ENCODE measurements at regions not wholly inside any gene's neighbourhood (a gene's known extent, or its start where the extent isn't known, plus 50 kb on each side); places are given as distances from the start of the nearest gene placed in this dataset.

DNA sequence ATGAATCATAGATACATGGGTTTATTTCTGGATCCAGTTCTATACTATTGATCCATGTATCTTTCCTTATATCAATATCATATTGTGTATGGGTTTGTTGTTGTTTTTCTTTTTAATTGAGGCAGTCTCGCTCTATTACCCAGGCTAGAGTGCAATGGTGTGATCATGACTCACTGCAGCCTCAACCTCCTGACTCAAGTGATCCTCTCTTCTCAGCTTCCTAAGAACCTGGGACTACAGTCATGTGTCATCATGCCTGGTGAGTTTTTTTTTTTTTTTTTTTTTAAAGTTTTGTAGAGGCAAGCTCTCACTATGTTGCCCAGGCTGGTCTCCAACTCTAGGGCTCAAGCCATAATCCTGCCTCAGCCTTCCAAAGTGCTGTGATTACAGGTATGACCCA, 1589.4 kb upstream of the TENM4 start:
- TF ChIP-seq, protein P1, sequence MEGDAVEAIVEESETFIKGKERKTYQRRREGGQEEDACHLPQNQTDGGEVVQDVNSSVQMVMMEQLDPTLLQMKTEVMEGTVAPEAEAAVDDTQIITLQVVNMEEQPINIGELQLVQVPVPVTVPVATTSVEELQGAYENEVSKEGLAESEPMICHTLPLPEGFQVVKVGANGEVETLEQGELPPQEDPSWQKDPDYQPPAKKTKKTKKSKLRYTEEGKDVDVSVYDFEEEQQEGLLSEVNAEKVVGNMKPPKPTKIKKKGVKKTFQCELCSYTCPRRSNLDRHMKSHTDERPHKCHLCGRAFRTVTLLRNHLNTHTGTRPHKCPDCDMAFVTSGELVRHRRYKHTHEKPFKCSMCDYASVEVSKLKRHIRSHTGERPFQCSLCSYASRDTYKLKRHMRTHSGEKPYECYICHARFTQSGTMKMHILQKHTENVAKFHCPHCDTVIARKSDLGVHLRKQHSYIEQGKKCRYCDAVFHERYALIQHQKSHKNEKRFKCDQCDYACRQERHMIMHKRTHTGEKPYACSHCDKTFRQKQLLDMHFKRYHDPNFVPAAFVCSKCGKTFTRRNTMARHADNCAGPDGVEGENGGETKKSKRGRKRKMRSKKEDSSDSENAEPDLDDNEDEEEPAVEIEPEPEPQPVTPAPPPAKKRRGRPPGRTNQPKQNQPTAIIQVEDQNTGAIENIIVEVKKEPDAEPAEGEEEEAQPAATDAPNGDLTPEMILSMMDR (conservative IDR thresholded peaks at IDR 0.05; ENCODE audit: low read length), result no peak
- DNase-seq (ENCODE audit: low read depth), result no peak
- H3K4me3 ChIP-seq (ENCODE audit: low read length), result no peak overlapping the region

DNA sequence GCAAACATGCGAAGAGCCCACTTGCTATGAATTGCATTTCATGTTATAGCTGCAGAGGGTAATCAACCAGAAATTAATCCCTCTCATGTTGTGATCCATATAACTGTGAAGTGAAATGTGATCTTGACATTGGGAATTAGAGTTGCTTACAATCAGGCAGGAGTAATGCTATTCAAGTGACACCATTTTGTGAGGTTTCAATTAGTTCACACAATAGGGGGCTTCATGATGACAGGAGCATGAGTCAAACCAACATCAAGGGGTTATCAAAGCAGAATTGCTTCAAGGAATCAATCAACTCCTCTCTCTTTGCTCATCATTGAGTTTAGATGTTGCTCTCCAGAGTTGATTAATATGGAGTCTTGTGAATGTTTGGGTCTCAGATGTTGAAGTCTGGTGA, 1585.2 kb upstream of the TENM4 start:
- TF ChIP-seq, protein P1 (conservative IDR thresholded peaks at IDR 0.05; ENCODE audit: low read length), result no peak
- H3K4me3 ChIP-seq (ENCODE audit: low read length), result no peak overlapping the region
- DNase-seq (ENCODE audit: low read depth), result no peak

DNA sequence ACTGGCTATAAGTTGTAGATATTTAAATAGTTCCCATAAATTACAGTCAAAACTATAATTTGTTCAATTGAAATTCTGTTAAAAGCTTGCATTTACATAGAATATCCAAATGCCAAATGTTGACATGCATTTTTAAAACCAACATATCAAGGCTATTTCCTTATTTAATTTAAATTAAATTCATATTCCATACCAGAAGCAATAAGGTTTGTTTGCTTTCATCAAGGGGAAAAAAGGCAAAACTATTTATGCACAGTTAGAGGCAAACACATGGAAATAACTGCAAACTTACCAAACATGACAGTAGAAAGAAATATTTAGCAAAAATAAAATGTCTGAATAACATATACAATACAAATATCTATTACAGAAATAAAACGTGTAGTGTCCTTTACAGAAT, 1581.2 kb upstream of the TENM4 start:
- TF ChIP-seq, protein P1 (conservative IDR thresholded peaks at IDR 0.05; ENCODE audit: low read length), result no peak
- DNase-seq (ENCODE audit: low read depth), result no peak
- H3K4me3 ChIP-seq (ENCODE audit: low read length), result no peak overlapping the region

DNA sequence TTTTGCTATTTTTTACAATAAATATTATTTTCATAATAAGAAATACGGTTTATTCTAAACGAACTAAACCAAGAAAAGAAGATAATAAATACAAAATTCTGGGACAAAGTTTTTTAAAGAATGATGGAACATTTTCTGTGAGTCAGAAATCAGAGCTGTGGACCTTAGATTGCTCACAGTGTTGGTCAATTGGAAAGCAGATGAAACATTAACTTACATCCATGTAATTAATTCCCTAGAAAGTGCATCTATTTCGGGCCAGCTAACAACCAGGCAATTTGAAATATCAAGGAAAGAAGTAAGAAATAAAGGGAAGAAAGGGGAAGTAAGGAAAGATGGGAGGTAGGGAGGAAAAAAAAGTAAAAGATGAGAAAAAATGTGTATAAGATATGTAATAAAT, 1569.8 kb upstream of the TENM4 start:
- TF ChIP-seq, protein P1 (conservative IDR thresholded peaks at IDR 0.05; ENCODE audit: low read length), result no peak
- DNase-seq (ENCODE audit: low read depth), result no peak

DNA sequence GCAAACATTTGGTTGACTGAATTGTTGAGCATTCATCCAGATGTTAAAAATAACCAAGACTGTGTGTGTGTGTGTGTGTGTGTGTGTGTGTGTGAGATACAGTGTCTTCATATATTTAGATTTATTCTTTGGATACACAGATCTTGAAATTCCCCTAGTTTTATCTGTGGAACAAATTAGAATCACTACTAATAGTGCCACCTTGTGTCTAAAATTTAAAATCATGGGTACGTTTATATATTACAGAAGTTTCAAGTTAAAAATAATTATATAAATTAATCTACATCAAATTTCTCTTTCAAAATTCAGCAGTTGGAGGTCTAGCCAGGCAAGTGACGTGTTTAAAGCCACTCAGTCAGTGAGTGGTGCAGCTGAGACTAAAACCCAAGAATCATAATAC, 1566.2 kb upstream of the TENM4 start:
- TF ChIP-seq, protein P1 (conservative IDR thresholded peaks at IDR 0.05; ENCODE audit: low read length), result peak; percentile 35
- no peak overlapping the region for H3K4me3 ChIP-seq (ENCODE audit: low read length)
- peak; percentile 33 for DNase-seq (ENCODE audit: low read depth)

More for the DNA sequence above, 1569.8 kb upstream of the TENM4 start:
- no peak overlapping the region for H3K4me3 ChIP-seq (ENCODE audit: low read length)

DNA sequence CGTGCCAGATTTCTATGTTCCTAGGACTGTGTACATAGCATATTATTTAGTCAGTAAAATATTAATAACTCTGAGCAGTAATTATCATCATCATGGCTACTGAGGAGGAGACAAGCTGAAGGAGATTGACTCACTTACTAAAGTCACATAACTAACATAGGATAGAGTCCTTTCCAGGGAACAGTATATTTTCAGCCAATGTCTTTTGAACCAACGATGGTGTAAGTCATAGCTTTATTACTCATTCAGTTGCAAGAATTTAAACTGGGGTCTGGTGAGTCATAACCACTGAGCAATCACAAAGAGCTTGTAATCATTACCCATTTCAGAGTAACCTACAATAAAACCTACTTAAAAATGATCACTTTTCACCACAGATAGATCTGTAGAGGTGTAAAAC, 1564.8 kb upstream of the TENM4 start:
- DNase-seq (ENCODE audit: low read depth), result peak; percentile 74
- no peak overlapping the region for H3K4me3 ChIP-seq (ENCODE audit: low read length)
- TF ChIP-seq, protein P1 (conservative IDR thresholded peaks at IDR 0.05; ENCODE audit: low read length), result no peak

DNA sequence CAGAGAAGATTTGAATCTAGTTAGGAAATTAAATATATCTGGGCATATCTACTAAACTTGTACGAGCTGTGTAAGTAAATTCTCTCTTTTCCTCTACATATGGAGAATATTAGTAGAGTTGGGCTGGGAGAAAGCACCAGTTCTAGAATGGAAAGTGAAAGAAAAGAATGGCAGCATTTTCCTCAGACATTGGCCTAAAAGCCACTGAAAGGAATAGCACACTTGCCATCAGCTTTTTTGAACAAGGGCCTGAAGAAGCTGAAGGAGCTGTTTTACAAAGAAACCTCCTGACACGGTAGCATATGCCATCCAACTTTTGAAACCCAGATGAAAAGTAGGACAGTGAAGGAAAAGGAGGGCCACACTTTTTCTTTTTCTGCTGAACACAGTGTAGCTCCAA, 1563.7 kb upstream of the TENM4 start:
- H3K4me3 ChIP-seq (ENCODE audit: low read length), result no peak overlapping the region
- DNase-seq (ENCODE audit: low read depth), result no peak
- TF ChIP-seq, protein P1 (conservative IDR thresholded peaks at IDR 0.05; ENCODE audit: low read length), result no peak
